HFF-Myc (cell line): ENCODE measurements at regions not wholly inside any gene's neighbourhood (a gene's known extent, or its start where the extent isn't known, plus 50 kb on each side); places are given as distances from the start of the nearest gene placed in this dataset.

Source experiments
- DNase-seq: peaks from one replicate; pipeline ENCODE4 v3.0.0-alpha.2; 2011; ENCODE audit warnings: low read depth; ENCODE audit errors: extremely low read depth
- H3K4me3 ChIP-seq: replicated peaks from 2 replicates; pipeline ENCODE4 v1.5.1; 2011; ENCODE audit warnings: low read depth, mild to moderate bottlenecking, control low read depth, low read length
- CTCF ChIP-seq: IDR thresholded peaks from 2 replicates; pipeline ENCODE4 v1.5.1; 2012; ENCODE audit warnings: mild to moderate bottlenecking, low read depth, low read length, control low read depth; ENCODE audit errors: missing control alignments

DNA sequence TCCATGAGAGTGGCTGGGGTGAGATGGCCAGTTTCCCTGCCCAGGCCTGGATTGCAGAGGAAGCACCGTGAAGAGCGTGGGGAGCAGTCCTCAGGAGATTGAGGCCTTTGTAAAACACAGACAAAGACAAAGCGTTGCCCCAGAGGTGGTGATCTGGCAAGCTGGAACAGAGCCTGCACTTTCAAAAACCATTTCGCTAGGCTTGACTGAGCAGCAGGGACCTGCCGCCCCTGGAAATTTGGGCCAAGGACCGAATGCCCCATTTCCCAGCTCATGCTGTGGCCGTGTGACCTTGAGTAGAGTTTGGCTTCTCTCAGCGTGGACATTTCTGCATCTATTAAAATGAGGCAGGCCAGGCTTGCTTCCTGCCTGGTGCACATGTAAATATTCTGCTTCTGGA lies 381.4 kb downstream of the BCOR start:
- TF ChIP-seq CTCF = no peak
- no peak overlapping the region for H3K4me3 ChIP-seq
- DNase-seq = no peak

GRCh38 chrX:39716802-39717540 lies 380.8 kb downstream of the BCOR start:
- no peak overlapping the region for H3K4me3 ChIP-seq
- no peak for DNase-seq
- TF ChIP-seq CTCF = no peak

GRCh38 chrX:39718981-39719380 lies 378.8 kb downstream of the BCOR start:
- no peak overlapping the region for H3K4me3 ChIP-seq
- no peak for TF ChIP-seq CTCF
- no peak for DNase-seq

DNA sequence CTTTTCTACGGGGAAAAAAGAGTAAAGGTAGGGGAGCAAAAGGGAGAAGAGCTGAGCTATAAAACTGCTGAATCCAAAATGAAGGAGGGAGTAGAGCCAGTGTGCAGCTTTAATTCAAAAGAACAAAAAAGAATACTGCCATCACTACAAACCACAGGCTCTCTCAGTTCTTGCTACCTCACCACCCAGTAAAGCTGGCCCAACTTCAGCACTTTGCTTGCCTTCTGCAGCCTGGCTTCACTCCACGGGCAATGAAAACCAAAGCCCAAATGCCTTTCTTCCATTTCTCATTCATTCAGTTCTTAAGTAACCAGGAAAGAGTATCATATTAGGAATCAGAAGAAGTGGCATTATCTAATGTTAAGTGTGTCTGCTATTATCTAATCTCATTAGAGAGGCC lies 376.8 kb downstream of the BCOR start:
- DNase-seq = no peak
- TF ChIP-seq CTCF = no peak
- no peak overlapping the region for H3K4me3 ChIP-seq

DNA sequence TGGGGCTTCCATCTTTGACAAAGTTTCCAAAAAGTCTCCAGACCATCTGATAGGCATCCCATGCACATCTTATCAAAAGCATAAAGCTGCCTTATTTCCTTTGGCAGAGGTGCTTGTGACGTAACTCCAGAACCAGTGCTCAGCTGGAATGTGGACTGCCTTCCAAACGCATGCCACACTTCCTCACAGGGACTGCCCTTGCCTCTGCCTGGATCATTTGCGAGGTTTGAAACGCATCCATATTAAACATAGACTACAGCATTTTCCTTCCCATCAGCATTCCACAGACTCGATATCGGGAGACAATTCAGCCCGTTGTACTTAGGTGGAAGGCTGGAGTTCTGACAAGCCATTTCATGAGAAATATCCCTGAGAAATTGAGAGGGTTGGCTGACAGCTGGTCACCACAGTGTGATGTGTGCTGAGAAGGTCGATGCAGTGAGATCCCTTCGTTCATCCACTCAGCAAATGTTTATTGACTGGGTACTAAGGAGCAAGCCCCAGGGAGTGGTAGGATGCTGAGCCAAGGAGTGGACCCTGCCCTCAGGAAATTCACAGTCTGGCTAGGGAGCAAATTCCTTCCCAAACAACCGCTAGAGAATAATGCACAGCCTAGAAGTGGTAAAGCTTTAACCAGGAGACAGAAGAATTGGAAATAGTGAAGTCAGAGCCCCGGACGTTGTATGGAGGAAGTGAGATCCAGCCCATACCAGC lies 376.0 kb downstream of the BCOR start:
- H3K4me3 ChIP-seq = no peak overlapping the region
- DNase-seq = no peak
- TF ChIP-seq CTCF = no peak

DNA sequence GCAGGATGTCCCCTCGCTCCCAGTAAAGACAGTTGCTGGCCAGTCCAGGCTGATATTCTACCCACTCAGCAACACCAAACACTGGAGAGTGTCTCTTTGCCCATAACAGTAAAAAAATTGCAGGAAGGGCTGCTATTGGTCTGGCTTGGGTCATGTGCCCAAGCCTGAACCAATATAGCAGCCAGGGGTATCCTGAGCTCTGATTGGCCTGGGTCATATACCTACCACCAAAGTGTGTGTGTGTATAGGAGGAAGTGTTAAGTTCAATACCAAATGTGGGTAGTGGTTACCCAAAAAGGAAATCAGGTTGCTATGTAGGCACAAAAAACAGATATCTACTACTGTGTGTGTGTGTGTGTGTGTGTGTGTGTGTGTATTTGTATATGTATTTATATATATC lies 373.2 kb downstream of the BCOR start:
- H3K4me3 ChIP-seq = no peak overlapping the region
- DNase-seq = no peak
- TF ChIP-seq CTCF = no peak
